Kidney (tissue), 13 donors: ENCODE measurements at regions not wholly inside any gene's neighbourhood (a gene's known extent, or its start where the extent isn't known, plus 50 kb on each side); places are given as distances from the start of the nearest gene placed in this dataset.

Source experiments
- DNase-seq, 5 donors: peaks; one replicate each; pipeline ENCODE4 v3.0.0-alpha.2; 2013 to 2020
- FAIRE-seq: peaks from 2 replicates; lab custom pipeline; 2012; peaks lifted over from hg19 to GRCh38; lab: Jason Lieb, UNC
- H3K27ac ChIP-seq, 2 donors: one replicate each; pipeline ENCODE4 v1.7.0; 2013; ENCODE audit warnings: low read depth in 2 of 2, low read length in 2 of 2, inconsistent platforms in 1 of 2
- H3K27me3 ChIP-seq: one replicate; pipeline ENCODE4 v1.7.1; 2013; ENCODE audit warnings: low read length, inconsistent platforms; ENCODE audit not compliant: control insufficient read depth, insufficient read depth
- H3K36me3 ChIP-seq, 3 donors: one replicate each; pipeline versions ENCODE4 v1.7.0 to v1.7.1; 2013; ENCODE audit warnings: low read length in 3 of 3, control low read depth in 1 of 3, inconsistent platforms in 1 of 3; ENCODE audit not compliant: insufficient read depth in 3 of 3, control insufficient read depth in 2 of 3
- H3K4me1 ChIP-seq, 3 donors: one replicate each; pipeline versions ENCODE4 v1.7.0 to v1.7.1; 2013; ENCODE audit warnings: low read length in 3 of 3, inconsistent platforms in 1 of 3, low read depth in 1 of 3; ENCODE audit not compliant: control insufficient read depth in 2 of 3, insufficient read depth in 2 of 3
- H3K4me3 ChIP-seq, 3 donors: one replicate each; pipeline versions ENCODE4 v1.7.0 to v1.8.1; 2013; ENCODE audit warnings: low read length in 3 of 3, control low read depth in 1 of 3, inconsistent platforms in 1 of 3
- H3K9ac ChIP-seq, 3 donors: one replicate each; pipeline versions ENCODE4 v1.7.0 to v1.7.1; 2013; ENCODE audit warnings: low read length in 3 of 3, control low read depth in 1 of 3, inconsistent platforms in 1 of 3
- H3K9me3 ChIP-seq, 3 donors: one replicate each; pipeline versions ENCODE4 v1.7.0 to v1.7.1; 2013; ENCODE audit warnings: low read length in 3 of 3, control low read depth in 1 of 3, inconsistent platforms in 1 of 3; ENCODE audit not compliant: control insufficient read depth in 2 of 3, insufficient read depth in 1 of 3
- intact Hi-C: fragments of 100-400 bp; cut with DNase I; formaldehyde crosslinking; loops from one replicate; pipeline ENCODE4 v1.11.1; 2022
- TF ChIP-seq, protein P1 (sequence below): IDR thresholded peaks from 3 replicates; pipeline ENCODE4 v1.5.1; 2012; ENCODE audit warnings: mild to moderate bottlenecking, moderate library complexity, borderline replicate concordance; ENCODE audit not compliant: insufficient read depth; ENCODE audit errors: extremely low read depth
- donor health status: control.
- donor health status: control.
- donor health status: control.
- donor health status: control.
- donor health status: control.
- donor health status: DM: yes; HTN: yes; CAD: no.
- donor health status: Normal renal cell carcinoma (clear cell type).

DNA sequence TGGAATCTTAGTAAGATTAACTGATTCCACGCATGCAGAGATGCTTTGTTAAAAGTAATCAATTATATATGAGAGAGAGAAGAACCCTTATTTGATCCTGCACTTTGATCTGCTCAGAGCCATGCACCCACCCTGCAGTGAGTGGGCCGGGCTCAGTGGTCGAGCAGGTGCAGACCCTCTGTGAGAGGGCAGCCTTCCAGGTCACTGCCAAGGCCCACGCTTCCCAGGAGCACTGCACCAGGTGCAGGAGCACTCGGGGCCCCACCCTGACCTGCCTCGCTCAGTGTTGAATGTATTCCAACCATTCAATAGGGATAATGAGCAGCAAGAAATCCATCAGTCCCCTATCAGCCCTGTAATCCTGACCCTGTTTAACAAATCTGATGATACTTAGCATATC, 126.9 kb downstream of the TMEM200C start:
- Histone ChIP-seq H3K27ac (no peak overlapping the region), H3K9me3 (no peaks in the 10 kb centered on the region), H3K36me3 (no peaks in the 10 kb centered on the region), H3K4me1 (no peaks in the 10 kb centered on the region), H3K4me3 (no peak overlapping the region), H3K9ac (no peak overlapping the region), H3K27me3 (no peaks in the 10 kb centered on the region)
- intact Hi-C loops, result no loop called here
- FAIRE-seq, result no peak
- TF ChIP-seq, protein P1, sequence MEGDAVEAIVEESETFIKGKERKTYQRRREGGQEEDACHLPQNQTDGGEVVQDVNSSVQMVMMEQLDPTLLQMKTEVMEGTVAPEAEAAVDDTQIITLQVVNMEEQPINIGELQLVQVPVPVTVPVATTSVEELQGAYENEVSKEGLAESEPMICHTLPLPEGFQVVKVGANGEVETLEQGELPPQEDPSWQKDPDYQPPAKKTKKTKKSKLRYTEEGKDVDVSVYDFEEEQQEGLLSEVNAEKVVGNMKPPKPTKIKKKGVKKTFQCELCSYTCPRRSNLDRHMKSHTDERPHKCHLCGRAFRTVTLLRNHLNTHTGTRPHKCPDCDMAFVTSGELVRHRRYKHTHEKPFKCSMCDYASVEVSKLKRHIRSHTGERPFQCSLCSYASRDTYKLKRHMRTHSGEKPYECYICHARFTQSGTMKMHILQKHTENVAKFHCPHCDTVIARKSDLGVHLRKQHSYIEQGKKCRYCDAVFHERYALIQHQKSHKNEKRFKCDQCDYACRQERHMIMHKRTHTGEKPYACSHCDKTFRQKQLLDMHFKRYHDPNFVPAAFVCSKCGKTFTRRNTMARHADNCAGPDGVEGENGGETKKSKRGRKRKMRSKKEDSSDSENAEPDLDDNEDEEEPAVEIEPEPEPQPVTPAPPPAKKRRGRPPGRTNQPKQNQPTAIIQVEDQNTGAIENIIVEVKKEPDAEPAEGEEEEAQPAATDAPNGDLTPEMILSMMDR, result no peak
- DNase-seq, result peak in 1 of 5 donors; percentile 70

DNA sequence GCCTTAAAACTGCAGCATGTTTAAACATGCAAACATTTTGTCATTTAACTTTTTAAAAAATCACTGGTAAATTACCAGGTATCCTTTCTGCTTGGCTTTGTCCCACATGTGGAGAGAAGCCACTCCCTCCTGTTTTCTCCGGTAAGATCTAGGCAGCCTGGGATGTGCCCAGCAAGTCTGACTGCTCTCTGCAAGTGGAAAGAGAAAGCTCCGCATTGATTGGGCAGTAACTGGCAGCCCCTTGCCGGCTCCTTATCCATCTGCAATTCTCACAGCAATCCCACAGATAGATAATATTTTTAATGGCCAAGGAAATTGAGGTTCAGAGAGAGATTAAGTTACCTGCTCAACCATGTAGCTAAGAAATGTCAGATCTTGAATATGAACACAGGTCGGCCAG, 136.1 kb downstream of the TMEM200C start:
- Histone ChIP-seq H3K9ac (no peak overlapping the region), H3K9me3 (no peaks in the 10 kb centered on the region), H3K4me1 (no peaks in the 10 kb centered on the region), H3K27me3 (no peaks in the 10 kb centered on the region), H3K27ac (no peak overlapping the region), H3K4me3 (no peak overlapping the region), H3K36me3 (no peaks in the 10 kb centered on the region)
- DNase-seq (peak in 3 of 5 donors; percentile 26 to 41 (median 39)), FAIRE-seq (no peak)
- intact Hi-C loops, result no loop called here
- TF ChIP-seq, protein P1, result no peak

DNA sequence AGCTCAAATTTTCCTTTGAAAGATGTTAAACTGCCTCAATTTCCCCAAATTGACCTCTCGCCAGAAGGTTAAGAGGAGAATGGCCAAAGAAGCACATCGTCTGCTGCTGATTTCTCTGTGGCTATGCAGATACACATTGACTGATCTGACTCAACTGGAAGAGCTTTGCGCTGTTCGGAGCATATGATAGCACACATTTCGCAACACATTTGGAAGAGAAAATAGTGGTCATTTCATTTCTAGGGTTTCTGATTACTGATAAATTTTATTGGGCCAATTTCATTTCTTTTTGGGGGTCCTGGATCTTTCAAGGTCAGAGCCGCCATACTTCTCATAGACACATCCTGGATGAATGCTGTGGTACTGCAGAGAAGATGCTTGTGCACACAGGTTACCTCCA, 138.5 kb downstream of the TMEM200C start:
- Histone ChIP-seq H3K36me3 (no peaks in the 10 kb centered on the region), H3K9ac (no peak overlapping the region), H3K9me3 (no peaks in the 10 kb centered on the region), H3K27ac (no peak overlapping the region), H3K27me3 (no peaks in the 10 kb centered on the region), H3K4me3 (no peak overlapping the region), H3K4me1 (no peaks in the 10 kb centered on the region)
- DNase-seq (no peak), FAIRE-seq (no peak)
- intact Hi-C loops, result no loop called here
- TF ChIP-seq, protein P1, result no peak

DNA sequence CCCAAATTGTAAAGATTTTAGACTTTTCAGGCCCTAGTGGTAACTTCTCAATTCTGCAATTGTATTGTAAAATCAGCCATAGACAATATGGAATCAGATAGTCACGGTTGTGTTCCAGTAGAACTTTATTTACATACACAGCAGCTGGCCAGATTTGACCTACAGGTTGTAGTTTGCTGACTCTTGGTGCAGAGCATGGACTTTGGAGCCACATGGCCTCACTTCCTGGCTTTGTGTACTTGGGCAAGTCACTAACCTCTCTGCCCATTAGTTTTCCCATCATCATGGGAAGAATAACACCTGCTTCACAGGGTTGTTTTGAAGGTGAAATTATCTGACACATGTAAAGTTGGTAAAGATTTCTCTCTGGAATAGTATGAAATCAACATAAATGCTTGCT, 147.6 kb downstream of the TMEM200C start:
- FAIRE-seq, result no peak
- TF ChIP-seq, protein P1, result no peak
- no peaks in the 10 kb centered on the region for H3K27me3 ChIP-seq
- H3K4me3 ChIP-seq, result no peak overlapping the region
- no peaks in the 10 kb centered on the region for H3K4me1 ChIP-seq
- H3K9me3 ChIP-seq, result no peaks in the 10 kb centered on the region
- H3K36me3 ChIP-seq, result no peaks in the 10 kb centered on the region
- no peak overlapping the region for H3K9ac ChIP-seq
- DNase-seq, result no peak
- H3K27ac ChIP-seq, result no peak overlapping the region
- intact Hi-C loops, result no loop called here
